Stimulated activated CD8-positive, alpha-beta memory T cell treated with anti-CD3 and anti-CD28 coated beads, Interleukin-4, amount 100 ng/mL, for 4 hours (primary cell): ENCODE measurements at regions not wholly inside any gene's neighbourhood (a gene's known extent, or its start where the extent isn't known, plus 50 kb on each side); places are given as distances from the start of the nearest gene placed in this dataset.
"Not testable (repeated sequence)": the region's sequence is repeated elsewhere in the genome, so short reads cannot be mapped to it uniquely, and the experiment has no call there.

Experiments used
- DNase-seq, 2 donors: peaks; one replicate each; pipeline ENCODE4 v3.0.0-alpha.2; 2020; ENCODE audit warnings: low read depth in 2 of 2, low spot score in 1 of 2

DNA sequence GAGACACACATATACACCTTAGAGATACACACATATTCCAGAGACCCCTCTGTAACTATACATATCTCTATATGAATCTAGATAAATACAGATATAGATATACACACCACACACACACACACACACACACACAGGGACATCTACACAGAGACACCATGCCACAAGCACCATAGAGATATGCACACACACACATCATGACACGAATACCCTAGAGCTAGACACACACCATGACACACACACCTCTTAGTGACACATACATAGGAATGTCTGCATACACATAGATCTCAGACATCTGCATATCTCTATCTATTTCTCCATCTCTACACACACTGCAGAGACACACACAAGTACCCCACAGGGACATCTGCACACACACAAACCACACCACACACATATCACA is 270.0 kb downstream of the CYRIA start:
- no peak for DNase-seq

DNA sequence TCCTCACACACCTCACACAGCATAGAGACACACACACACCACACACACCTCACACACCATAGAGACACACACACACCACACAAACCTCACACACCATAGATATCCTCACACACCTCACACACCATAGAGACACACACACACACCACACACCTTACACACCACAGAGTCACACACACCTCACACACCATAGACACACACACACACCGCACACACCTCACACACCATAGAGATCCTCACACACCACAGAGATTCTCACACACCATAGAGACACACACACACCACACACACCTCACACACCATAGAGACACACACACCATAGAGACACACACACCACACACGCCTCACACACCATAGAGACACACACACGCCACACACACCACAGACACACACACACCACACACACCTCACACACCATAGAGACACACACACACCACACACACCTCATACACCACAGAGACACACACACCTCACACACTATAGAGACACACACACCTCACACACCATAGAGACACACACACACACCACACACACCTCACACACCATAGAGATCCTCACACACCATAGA is 270.6 kb downstream of the CYRIA start:
- no peak for DNase-seq

- no peak for DNase-seq
Measured at GRCh38 chr2:16394072-16394985, 271.3 kb downstream of the CYRIA start.

GRCh38 chr2:16393500-16394071 is 272.0 kb downstream of the CYRIA start:
- DNase-seq, result no peak

GRCh38 chr2:16392647-16393499 is 272.8 kb downstream of the CYRIA start:
- no peak for DNase-seq

- no peak for DNase-seq
Measured at GRCh38 chr2:16391986-16392385, 273.6 kb downstream of the CYRIA start.

DNA sequence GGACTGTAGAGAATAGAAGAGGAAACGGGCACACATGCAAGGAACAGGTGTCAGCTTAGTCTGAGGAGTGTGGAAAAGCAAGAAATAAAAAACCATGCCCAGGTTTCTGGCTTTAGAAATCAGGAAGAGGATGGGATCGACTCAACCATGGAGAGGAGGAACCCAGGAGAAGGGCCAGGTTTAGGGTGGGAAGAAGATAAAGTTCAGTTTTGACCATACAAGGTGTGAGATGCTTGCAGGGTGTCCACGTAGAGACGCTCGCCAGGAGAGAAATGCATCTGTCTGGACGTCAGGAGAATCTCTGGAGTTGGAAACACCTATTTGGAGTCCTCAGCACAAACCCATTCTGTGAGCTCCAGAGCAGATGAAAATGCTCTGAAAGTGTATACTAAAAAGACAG is 275.1 kb downstream of the CYRIA start:
- DNase-seq, result no peak

- DNase-seq, result no peak
Measured at GRCh38 chr2:16389611-16390010, 276.0 kb downstream of the CYRIA start.

DNA sequence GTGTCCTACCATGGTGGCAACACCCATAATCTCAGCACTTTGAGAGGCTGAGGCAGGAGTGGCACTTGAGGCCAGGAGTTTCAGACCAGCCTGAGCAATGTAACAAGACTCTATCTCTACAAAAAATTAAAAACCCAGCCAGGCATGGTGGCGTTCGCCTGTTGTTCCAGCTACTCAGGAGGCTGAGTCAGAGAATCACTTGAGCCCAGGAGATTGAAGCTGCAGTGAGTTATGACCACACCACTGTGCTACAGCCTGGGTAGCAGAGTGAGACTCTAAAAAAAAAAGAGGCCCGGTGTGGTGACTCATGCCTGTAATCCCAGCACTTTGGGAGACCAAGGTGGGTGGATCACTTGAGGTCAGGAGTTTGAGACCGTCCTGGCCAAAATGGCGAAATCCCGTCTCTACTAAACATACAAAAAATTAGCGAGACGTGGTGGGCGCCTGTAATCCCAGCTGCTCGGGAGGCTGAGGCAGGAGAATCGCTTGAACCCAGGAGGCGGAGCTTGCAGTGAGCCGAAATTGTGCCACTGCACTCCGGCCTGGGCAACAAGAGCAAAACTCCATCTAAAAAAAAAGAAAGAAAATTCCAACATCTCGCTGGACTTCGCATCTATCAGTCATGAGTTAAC is 277.3 kb downstream of the CYRIA start:
- DNase-seq, result not testable (repeated sequence)

- DNase-seq, result no peak
Measured at GRCh38 chr2:16387461-16387984, 278.1 kb downstream of the CYRIA start.

DNA sequence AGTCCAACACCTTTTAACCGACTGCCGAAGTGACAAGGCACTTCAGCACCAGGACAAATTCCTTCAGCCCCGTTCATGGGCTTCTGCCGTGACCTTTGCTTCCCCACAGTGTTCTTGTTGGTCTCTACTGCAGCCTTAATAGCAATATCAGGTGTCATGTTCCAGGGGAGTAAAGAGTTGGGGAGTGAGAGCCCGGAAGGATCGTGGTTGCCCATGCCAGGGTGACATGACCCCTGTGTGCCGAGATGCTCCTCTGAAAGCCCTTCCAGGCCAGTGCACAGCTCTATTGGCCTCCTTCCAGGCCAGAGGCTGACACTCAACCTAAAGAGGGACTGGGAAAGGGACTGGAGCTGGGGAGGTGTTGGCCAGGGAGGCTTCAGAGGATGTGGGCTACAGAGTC is 279.2 kb downstream of the CYRIA start:
- DNase-seq, result no peak

DNA sequence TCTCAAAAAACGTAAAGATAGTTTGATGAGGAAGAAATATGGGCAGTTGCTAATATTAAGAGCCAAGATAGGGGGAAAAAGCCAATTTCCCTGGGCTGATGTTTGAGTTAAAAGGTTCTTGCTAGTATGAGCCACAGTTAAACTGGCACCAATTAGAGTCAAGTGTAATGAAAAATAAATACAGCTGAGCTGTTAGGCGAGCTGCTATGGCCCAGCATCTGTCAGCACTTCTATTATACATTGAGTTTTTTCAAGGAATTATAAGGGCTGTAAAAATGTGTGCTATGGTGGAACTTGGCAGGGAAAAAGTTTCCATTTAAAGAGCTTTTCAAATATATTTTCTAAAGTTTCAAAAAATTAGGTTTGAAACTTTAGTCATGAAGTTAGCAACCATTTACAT is 279.6 kb downstream of the CYRIA start:
- DNase-seq, result no peak

DNA sequence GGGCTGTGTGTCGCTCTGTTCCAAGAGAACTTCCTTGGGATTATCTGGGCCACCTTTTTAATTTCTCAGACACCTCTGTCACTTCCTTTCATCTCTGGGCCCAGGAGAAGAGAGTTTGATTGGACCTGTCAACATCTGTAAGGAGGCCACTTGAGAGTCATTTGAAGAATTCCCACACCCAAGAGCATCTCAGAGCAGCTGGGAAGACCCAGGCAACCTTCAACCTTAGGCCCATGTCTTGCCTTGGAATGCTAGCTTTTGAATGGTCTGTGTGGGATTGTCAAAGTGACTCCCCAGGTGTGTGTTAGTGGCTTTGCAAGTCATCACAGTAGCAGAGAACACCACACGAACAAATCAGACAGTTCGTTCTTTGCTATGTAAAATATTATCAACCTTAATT is 280.3 kb downstream of the CYRIA start:
- DNase-seq, result no peak

GRCh38 chr2:16383411-16383810 is 282.2 kb downstream of the CYRIA start:
- DNase-seq, result no peak

DNA sequence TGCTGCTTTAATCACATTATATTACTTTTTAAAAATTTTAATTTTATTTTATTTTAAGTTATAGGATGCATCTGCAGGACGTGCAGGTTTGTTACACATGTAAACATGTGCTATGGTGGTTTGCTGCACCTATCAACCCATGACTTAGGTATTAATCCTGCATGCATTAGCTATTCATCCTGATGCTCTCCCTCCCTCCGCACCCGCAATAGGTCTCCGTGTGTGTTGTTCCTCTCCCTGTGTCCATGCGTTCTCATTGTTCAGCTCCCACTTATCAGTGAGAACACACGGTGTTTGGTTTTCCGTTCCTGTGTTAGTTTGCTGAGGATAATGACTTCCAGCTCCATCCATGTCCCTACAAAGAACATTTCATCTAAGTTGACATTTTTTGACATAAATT is 283.2 kb downstream of the CYRIA start:
- no peak for DNase-seq

DNA sequence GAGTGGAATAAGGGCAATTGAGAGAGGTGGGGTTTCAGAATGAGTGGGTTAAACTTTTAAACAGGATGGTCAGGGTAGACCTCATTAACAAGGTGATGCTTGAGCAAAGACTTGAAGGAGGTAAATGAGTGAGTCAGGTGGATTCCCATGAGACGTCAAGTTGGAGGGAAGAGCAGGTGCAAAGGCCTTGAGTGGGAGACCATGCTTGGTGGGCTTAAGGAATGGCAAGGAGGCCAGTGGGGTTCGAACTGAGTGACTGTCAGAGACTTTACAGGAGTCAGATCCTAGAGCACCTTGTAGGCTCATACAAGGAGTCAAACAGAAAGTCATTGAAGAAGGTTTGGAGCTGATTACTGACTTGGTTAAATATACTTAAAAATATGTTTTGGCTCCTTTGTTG is 284.1 kb downstream of the CYRIA start:
- no peak for DNase-seq

- DNase-seq, result not testable (repeated sequence)
Measured at GRCh38 chr2:16379901-16380300, 285.7 kb downstream of the CYRIA start.

DNA sequence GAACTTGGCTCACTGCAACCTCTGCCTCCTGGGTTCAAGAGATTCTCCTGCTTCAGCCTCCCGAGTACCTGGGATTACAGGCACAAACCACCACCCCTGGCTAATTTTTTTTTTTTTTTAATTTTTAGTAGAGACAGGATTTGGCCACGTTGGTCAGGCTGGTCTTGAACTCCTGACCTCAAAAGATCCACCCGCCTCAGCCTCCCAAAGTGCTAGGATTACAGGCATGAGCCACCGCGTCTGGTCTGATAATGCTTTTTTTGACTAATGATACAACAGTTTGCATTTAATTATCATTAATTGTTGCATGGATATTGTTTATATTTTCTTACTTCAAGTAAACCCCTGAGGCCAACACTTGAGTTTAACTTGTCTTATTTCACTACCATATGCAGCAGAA is 286.6 kb downstream of the CYRIA start:
- not testable (repeated sequence) for DNase-seq

DNA sequence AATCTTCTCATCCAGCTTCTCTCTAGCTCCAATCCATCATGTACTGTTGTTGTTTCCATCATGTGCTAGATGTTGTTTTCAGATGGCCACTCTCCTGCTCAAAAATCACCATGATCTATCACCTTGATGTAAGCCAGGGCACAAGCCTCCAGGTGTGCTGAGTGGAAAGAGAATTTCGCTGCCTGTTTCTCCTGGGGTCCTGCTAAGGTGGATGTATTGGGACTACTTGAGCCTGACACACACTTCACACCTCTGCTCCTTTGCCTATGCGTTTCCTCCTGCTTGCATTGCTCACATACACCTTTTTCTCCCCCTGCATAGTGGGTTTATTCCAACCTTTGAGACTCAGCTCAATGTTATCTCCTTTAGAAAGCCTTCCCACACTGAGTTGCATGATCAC is 287.6 kb downstream of the CYRIA start:
- DNase-seq, result no peak

DNA sequence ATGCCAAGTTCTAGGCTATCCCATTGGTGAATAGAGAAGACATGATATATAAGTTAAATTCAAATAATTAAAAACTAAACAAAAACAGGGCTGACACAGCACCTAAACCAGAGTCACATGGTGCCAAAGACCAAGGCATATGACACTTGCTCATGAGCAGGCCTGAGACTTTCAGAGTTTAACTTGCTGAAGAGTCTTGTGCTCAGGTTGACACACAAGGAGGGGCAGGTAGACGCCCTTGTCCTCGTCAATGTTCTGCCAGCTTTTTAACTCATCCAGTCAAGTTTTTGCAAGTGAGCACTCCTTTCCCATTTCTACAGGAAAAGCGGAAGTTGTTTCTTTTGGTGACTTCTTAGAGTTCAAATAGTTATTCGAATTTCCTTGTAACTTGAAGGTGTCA is 289.7 kb downstream of the CYRIA start:
- no peak for DNase-seq

DNA sequence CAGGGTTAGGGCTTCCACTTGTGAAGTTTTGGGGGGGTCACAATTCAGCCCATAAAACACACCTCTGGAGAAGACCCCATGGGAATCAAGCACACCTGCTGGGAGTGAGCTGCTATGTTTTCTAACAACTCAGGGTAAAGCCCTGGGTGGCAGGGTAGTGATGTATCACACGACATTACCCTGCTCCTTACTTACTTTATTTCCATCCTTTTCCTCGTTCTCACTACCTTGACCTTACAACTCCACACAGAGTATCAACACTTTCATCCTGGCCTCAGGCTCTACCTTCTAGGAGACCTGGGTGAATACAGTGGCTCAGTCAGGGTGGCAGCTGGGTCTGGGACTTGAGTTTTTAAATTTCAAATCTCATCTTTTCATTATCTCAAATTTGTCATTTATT is 290.3 kb downstream of the CYRIA start:
- no peak for DNase-seq
